NCI-H345 treated with DMSO at 0.1 percent for 48 hours (cell line): ENCODE measurements at regions not wholly inside any gene's neighbourhood (a gene's known extent, or its start where the extent isn't known, plus 50 kb on each side); places are given as distances from the start of the nearest gene placed in this dataset.

ENCODE experiments used
- DNase-seq: peaks from one replicate; lab custom pipeline; 2025; ENCODE audit not compliant: unreplicated experiment; lab: John Stamatoyannopoulos, UW

GRCh38 chr6:169971081-169971861 lies 219.8 kb downstream of the ERMARD start:
- no peak for DNase-seq

GRCh38 chr6:169970306-169970988 lies 219.0 kb downstream of the ERMARD start:
- no peak for DNase-seq

GRCh38 chr6:169969372-169970099 lies 218.1 kb downstream of the ERMARD start:
- DNase-seq, result no peak

- DNase-seq, result no peak
Measured at GRCh38 chr6:169968541-169969270, 217.3 kb downstream of the ERMARD start.

- no peak for DNase-seq
Measured at GRCh38 chr6:169967687-169968086, 216.3 kb downstream of the ERMARD start.

GRCh38 chr6:169966312-169967181 lies 215.1 kb downstream of the ERMARD start:
- no peak for DNase-seq

GRCh38 chr6:169965657-169966311 lies 214.4 kb downstream of the ERMARD start:
- DNase-seq, result no peak

- DNase-seq, result no peak
Measured at GRCh38 chr6:169965239-169965638, 213.8 kb downstream of the ERMARD start.

GRCh38 chr6:169964486-169965180 lies 213.2 kb downstream of the ERMARD start:
- no peak for DNase-seq

GRCh38 chr6:169963581-169964297 lies 212.3 kb downstream of the ERMARD start:
- no peak for DNase-seq

GRCh38 chr6:169962604-169963469 lies 211.4 kb downstream of the ERMARD start:
- no peak for DNase-seq

- DNase-seq, result no peak
Measured at GRCh38 chr6:169961772-169962561, 210.5 kb downstream of the ERMARD start.

- no peak for DNase-seq
Measured at GRCh38 chr6:169960886-169961611, 209.6 kb downstream of the ERMARD start.

- no peak for DNase-seq
Measured at GRCh38 chr6:169960521-169960885, 209.1 kb downstream of the ERMARD start.

- no peak for DNase-seq
Measured at GRCh38 chr6:169960003-169960344, 208.6 kb downstream of the ERMARD start.
